HCT116 (cell line): ENCODE measurements at regions not wholly inside any gene's neighbourhood (a gene's known extent, or its start where the extent isn't known, plus 50 kb on each side); places are given as distances from the start of the nearest gene placed in this dataset.

Experiments
- ATAC-seq: fragments of 200-7000 bp; cut with Tn5 transposase; 2 replicates; pipeline ENCODE4 v1.9.1; 2020; ENCODE audit warnings: mild to moderate bottlenecking, moderate library complexity
- BruUV-seq: library from RNA; stranded (reverse); fragments of 400-500 nt; replicated peaks from 2 replicates; lab custom pipeline; 2021; lab: Mats Ljungman, UMichigan
- CTCF ChIA-PET: fragments of 300-600 bp; sonication (Branson Sonifier 250); formaldehyde crosslinking; loops from one replicate; lab custom pipeline; 2021; ENCODE audit warnings: antibody characterized with exemption; lab: Charles Lee
- POLR2A ChIA-PET: fragments of 300-600, 350-600 bp; sonication (Branson Sonifier 250); formaldehyde crosslinking; loops from one replicate; lab custom pipeline; 2021; ENCODE audit warnings: antibody characterized with exemption; lab: Charles Lee
- RAD21 ChIA-PET, 2 experiments: fragments of 300-600 bp; sonication (Branson Sonifier 250); formaldehyde crosslinking; loops; one replicate each; lab custom pipeline; 2023; ENCODE audit warnings: low total read pairs in 2 of 2; ENCODE audit not compliant: uncharacterized antibody in 2 of 2, unreplicated experiment in 2 of 2, low non-redundant PET in 1 of 2; lab: Charles Lee
- DNase-seq: peaks from one replicate; pipeline ENCODE4 v3.0.0-alpha.2; 2010; ENCODE audit warnings: low read depth, low spot score
- H2AFZ ChIP-seq: fragments of 200-600 bp; shearing (Covaris generic), sonication (generic); 2 replicates; pipeline ENCODE4 v1.6.1; 2017; ENCODE audit warnings: low read depth, mixed run types, mixed read lengths, antibody characterized with exemption, low read length; ENCODE audit not compliant: poor library complexity, severe bottlenecking
- H3K27ac ChIP-seq: 2 replicates; pipeline ENCODE4 v1.5.1; 2012; ENCODE audit warnings: low read depth, low read length
- H3K27me3 ChIP-seq: fragments of 200-600 bp; sonication (generic); 2 replicates; pipeline ENCODE4 v1.6.1; 2016; ENCODE audit warnings: mixed run types, low read length, mixed read lengths; ENCODE audit not compliant: insufficient read depth
- H3K36me3 ChIP-seq, 2 experiments: fragments of 200-500 bp in 1 of 2; fragments of 200-600 bp in 1 of 2; sonication (Bioruptor generic) in 1 of 2; sonication (generic) in 1 of 2; 2 replicates each; pipeline versions ENCODE4 v1.5.1 to v1.6.1; 2014 to 2016; ENCODE audit warnings: low read length in 2 of 2, inconsistent platforms in 1 of 2, mixed read lengths in 1 of 2, mixed run types in 1 of 2; ENCODE audit not compliant: insufficient read depth in 2 of 2, control insufficient read depth in 1 of 2
- H3K4me1 ChIP-seq, 2 experiments: fragments of 200-600 bp in 1 of 2; sonication (generic) in 1 of 2; 2 replicates each; pipeline versions ENCODE4 v1.5.1 to v1.6.1; 2012 to 2017; ENCODE audit warnings: low read length in 2 of 2, inconsistent platforms in 1 of 2, mild to moderate bottlenecking in 1 of 2, mixed read lengths in 1 of 2, mixed run types in 1 of 2, moderate library complexity in 1 of 2; ENCODE audit not compliant: insufficient read depth in 2 of 2, control insufficient read depth in 1 of 2
- H3K4me2 ChIP-seq: fragments of 200-600 bp; sonication (generic); 2 replicates; pipeline ENCODE4 v1.6.1; 2017; ENCODE audit warnings: mixed run types, low read length, mixed read lengths
- H3K4me3 ChIP-seq, 2 experiments: fragments of 200-600 bp in 1 of 2; sonication (generic) in 1 of 2; replicated peaks in 1 of 2; 2 replicates each; pipeline ENCODE4 v1.5.1; 2011 to 2016; ENCODE audit warnings: low read length in 2 of 2, control low read depth in 1 of 2, low read depth in 1 of 2, mild to moderate bottlenecking in 1 of 2, mixed read lengths in 1 of 2, mixed run types in 1 of 2
- H3K79me2 ChIP-seq: fragments of 200-600 bp; sonication (generic); 2 replicates; pipeline ENCODE4 v1.6.1; 2017; ENCODE audit warnings: mild to moderate bottlenecking, mixed run types, low read length, moderate library complexity, mixed read lengths; ENCODE audit not compliant: insufficient read depth
- H3K9ac ChIP-seq: fragments of 200-600 bp; sonication (generic); 2 replicates; pipeline ENCODE4 v1.6.1; 2016; ENCODE audit warnings: low read length, mixed read lengths
- H3K9me2 ChIP-seq: fragments of 200-600 bp; sonication (generic), shearing (Covaris generic); 2 replicates; pipeline ENCODE4 v1.6.1; 2017; ENCODE audit warnings: mixed run types, mild to moderate bottlenecking, moderate library complexity; ENCODE audit not compliant: insufficient read depth
- H3K9me3 ChIP-seq, 2 experiments: fragments of 200-500 bp in 1 of 2; fragments of 200-600 bp in 1 of 2; sonication (Bioruptor generic) in 1 of 2; sonication (generic) in 1 of 2; 2 replicates each; pipeline ENCODE4 v1.6.1; 2014 to 2017; ENCODE audit warnings: low read length in 2 of 2, mixed read lengths in 2 of 2, inconsistent platforms in 1 of 2, low read depth in 1 of 2, mild to moderate bottlenecking in 1 of 2, mixed run types in 1 of 2, moderate library complexity in 1 of 2; ENCODE audit not compliant: control insufficient read depth in 1 of 2, insufficient read depth in 1 of 2
- H4K20me1 ChIP-seq: fragments of 200-600 bp; sonication (generic), shearing (Covaris generic); 2 replicates; pipeline ENCODE4 v1.6.1; 2017; ENCODE audit warnings: mixed run types, mild to moderate bottlenecking, moderate library complexity; ENCODE audit not compliant: insufficient read depth
- CBX3 ChIP-seq: IDR thresholded peaks from 2 replicates; pipeline ENCODE4 v1.6.1; 2012; ENCODE audit warnings: low read depth
- CEBPB ChIP-seq: IDR thresholded peaks from 2 replicates; pipeline ENCODE4 v1.6.1; 2012; ENCODE audit warnings: low read depth
- ELF1 ChIP-seq: IDR thresholded peaks from 2 replicates; pipeline ENCODE4 v1.6.1; 2012; ENCODE audit warnings: low read depth, borderline replicate concordance
- FOSL1 ChIP-seq: IDR thresholded peaks from 2 replicates; pipeline ENCODE4 v1.6.1; 2012; ENCODE audit warnings: low read depth
- JUND ChIP-seq: IDR thresholded peaks from 2 replicates; pipeline ENCODE4 v1.6.1; 2012
- POLR2AphosphoS5 ChIP-seq: IDR thresholded peaks from 2 replicates; pipeline ENCODE4 v1.6.1; 2011; ENCODE audit warnings: mild to moderate bottlenecking, low read depth, low read length, moderate library complexity
- RAD21 ChIP-seq: IDR thresholded peaks from 2 replicates; pipeline ENCODE4 v1.6.1; 2012; ENCODE audit warnings: low read depth, mild to moderate bottlenecking
- SIN3A ChIP-seq: IDR thresholded peaks from 2 replicates; pipeline ENCODE4 v1.6.1; 2012; ENCODE audit warnings: low read depth
- SRF ChIP-seq: IDR thresholded peaks from 2 replicates; pipeline ENCODE4 v1.6.1; 2012; ENCODE audit warnings: low read depth
- TCF7L2 ChIP-seq: IDR thresholded peaks from 2 replicates; pipeline ENCODE4 v1.7.0; 2011; ENCODE audit warnings: borderline replicate concordance, inconsistent platforms; ENCODE audit not compliant: insufficient read depth, insufficient read length; ENCODE audit errors: extremely low read depth
- ZFX ChIP-seq: fragments of 450-650 bp; IDR thresholded peaks from 2 replicates; pipeline ENCODE4 v1.6.1; 2017
- intact Hi-C: fragments of 100-400 bp; cut with micrococcal nuclease; formaldehyde crosslinking; loops from 2 replicates; pipeline ENCODE4 v1.10.0; 2022
- TF ChIP-seq, protein P1 (sequence below): IDR thresholded peaks from 2 replicates; pipeline ENCODE4 v1.6.1; 2012; ENCODE audit warnings: low read depth
- TF ChIP-seq, protein P2 (sequence below): IDR thresholded peaks from 2 replicates; pipeline ENCODE4 v1.6.1; 2012
- TF ChIP-seq, protein P3 (sequence below), 3 experiments: fragments of 200-600 bp in 1 of 3; sonication (generic) in 1 of 3; IDR thresholded peaks in 2 of 3; conservative IDR thresholded peaks in 1 of 3; 2 replicates each; pipeline ENCODE4 v1.5.1; 2012 to 2017; ENCODE audit warnings: low read depth in 2 of 3, low read length in 2 of 3, antibody characterized with exemption in 1 of 3, borderline replicate concordance in 1 of 3, control low read depth in 1 of 3, mild to moderate bottlenecking in 1 of 3, mixed read lengths in 1 of 3, mixed run types in 1 of 3, moderate library complexity in 1 of 3; ENCODE audit not compliant: insufficient read depth in 1 of 3
- TF ChIP-seq, protein P4 (sequence below): IDR thresholded peaks from 2 replicates; pipeline ENCODE4 v1.6.1; 2012

DNA sequence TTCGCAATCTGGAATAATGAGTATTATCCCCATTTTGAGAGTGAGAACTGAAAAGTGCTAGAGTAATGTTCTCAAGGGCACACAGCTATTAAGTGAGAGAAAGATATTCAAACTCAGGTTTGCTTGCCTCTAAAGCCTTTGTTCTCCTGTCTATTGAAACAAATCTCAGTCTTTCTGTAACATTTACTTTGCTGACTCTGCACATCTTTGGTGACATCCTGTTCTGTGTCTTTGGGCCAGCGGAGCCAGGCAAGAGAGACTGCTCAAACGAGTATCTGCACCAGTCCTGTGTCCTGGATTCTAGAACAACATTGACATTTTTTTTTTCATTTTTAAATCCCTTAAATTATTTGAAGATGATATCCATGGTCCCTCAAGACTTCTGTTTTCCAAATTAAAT lies 1539.2 kb upstream of the PIK3C3 start:
- intact Hi-C loops, result no loop called here

More for the DNA sequence above, 1539.2 kb upstream of the PIK3C3 start:
- H3K9me2 ChIP-seq, result no peaks in the 10 kb centered on the region
- TF ChIP-seq SIN3A (no peak), CBX3 (no peak), TCF7L2 (no peak), RAD21 (no peak), FOSL1 (no peak), ELF1 (no peak), SRF (no peak), CEBPB (no peak), ZFX (no peak), JUND (no peak), POLR2AphosphoS5 (no peak)
- TF ChIP-seq, protein P1, sequence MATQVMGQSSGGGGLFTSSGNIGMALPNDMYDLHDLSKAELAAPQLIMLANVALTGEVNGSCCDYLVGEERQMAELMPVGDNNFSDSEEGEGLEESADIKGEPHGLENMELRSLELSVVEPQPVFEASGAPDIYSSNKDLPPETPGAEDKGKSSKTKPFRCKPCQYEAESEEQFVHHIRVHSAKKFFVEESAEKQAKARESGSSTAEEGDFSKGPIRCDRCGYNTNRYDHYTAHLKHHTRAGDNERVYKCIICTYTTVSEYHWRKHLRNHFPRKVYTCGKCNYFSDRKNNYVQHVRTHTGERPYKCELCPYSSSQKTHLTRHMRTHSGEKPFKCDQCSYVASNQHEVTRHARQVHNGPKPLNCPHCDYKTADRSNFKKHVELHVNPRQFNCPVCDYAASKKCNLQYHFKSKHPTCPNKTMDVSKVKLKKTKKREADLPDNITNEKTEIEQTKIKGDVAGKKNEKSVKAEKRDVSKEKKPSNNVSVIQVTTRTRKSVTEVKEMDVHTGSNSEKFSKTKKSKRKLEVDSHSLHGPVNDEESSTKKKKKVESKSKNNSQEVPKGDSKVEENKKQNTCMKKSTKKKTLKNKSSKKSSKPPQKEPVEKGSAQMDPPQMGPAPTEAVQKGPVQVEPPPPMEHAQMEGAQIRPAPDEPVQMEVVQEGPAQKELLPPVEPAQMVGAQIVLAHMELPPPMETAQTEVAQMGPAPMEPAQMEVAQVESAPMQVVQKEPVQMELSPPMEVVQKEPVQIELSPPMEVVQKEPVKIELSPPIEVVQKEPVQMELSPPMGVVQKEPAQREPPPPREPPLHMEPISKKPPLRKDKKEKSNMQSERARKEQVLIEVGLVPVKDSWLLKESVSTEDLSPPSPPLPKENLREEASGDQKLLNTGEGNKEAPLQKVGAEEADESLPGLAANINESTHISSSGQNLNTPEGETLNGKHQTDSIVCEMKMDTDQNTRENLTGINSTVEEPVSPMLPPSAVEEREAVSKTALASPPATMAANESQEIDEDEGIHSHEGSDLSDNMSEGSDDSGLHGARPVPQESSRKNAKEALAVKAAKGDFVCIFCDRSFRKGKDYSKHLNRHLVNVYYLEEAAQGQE, result no peak
- TF ChIP-seq, protein P2, sequence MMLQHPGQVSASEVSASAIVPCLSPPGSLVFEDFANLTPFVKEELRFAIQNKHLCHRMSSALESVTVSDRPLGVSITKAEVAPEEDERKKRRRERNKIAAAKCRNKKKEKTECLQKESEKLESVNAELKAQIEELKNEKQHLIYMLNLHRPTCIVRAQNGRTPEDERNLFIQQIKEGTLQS, result no peak
- TF ChIP-seq, protein P3, sequence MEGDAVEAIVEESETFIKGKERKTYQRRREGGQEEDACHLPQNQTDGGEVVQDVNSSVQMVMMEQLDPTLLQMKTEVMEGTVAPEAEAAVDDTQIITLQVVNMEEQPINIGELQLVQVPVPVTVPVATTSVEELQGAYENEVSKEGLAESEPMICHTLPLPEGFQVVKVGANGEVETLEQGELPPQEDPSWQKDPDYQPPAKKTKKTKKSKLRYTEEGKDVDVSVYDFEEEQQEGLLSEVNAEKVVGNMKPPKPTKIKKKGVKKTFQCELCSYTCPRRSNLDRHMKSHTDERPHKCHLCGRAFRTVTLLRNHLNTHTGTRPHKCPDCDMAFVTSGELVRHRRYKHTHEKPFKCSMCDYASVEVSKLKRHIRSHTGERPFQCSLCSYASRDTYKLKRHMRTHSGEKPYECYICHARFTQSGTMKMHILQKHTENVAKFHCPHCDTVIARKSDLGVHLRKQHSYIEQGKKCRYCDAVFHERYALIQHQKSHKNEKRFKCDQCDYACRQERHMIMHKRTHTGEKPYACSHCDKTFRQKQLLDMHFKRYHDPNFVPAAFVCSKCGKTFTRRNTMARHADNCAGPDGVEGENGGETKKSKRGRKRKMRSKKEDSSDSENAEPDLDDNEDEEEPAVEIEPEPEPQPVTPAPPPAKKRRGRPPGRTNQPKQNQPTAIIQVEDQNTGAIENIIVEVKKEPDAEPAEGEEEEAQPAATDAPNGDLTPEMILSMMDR (IDR thresholded peaks at IDR 0.05 in 2 of 3, conservative IDR thresholded peaks at IDR 0.05 in 1 of 3; ENCODE audit: borderline replicate concordance in 1 of 3, insufficient read depth in 1 of 3, low read depth in 2 of 3, low read length in 2 of 3), result no peak
- TF ChIP-seq, protein P4, sequence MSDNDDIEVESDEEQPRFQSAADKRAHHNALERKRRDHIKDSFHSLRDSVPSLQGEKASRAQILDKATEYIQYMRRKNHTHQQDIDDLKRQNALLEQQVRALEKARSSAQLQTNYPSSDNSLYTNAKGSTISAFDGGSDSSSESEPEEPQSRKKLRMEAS, result no peak
- no peaks in the 10 kb centered on the region for H3K4me1 ChIP-seq
- no peak for DNase-seq
- no peak overlapping the region for H2AFZ ChIP-seq
- H3K9me3 ChIP-seq, result no peaks in the 10 kb centered on the region; a peak in 2 of 4 replicates
- ChIA-PET CTCF (no interaction called here), POLR2A (no interaction called here), RAD21 (no interaction called here)
- H3K9ac ChIP-seq, result no peak overlapping the region
- no peak overlapping the region for H3K4me3 ChIP-seq
- H3K27me3 ChIP-seq, result no peaks in the 10 kb centered on the region
- no peaks in the 10 kb centered on the region for H3K79me2 ChIP-seq
- H3K27ac ChIP-seq, result no peak overlapping the region
- H3K36me3 ChIP-seq, result no peaks in the 10 kb centered on the region
- ATAC-seq, result no peak
- no peak overlapping the region for H3K4me2 ChIP-seq
- no peaks in the 10 kb centered on the region for H4K20me1 ChIP-seq
- no TSS peak for BruUV-seq
